WTC11 (cell line): ENCODE measurements at regions not wholly inside any gene's neighbourhood (a gene's known extent, or its start where the extent isn't known, plus 50 kb on each side); places are given as distances from the start of the nearest gene placed in this dataset.

Experiments
- CREM ChIP-seq: sonication (generic); formaldehyde crosslinking; IDR thresholded peaks from 2 replicates; pipeline ENCODE4 v1.8.1; 2022; ENCODE audit warnings: mild to moderate bottlenecking, missing genetic modification reagents, moderate library complexity
- FOXP1 ChIP-seq: sonication (generic); formaldehyde crosslinking; IDR thresholded peaks from 2 replicates; pipeline ENCODE4 v1.8.0; 2022; ENCODE audit warnings: missing genetic modification reagents, mild to moderate bottlenecking, moderate library complexity, borderline replicate concordance
- TF ChIP-seq, protein P1 (sequence below): fragments of 200-600 bp; IDR thresholded peaks from 2 replicates; pipeline ENCODE4 v1.8.0; 2022; ENCODE audit warnings: antibody characterized with exemption
- TF ChIP-seq, protein P2 (sequence below): sonication (generic); formaldehyde crosslinking; IDR thresholded peaks from 2 replicates; pipeline ENCODE4 v1.8.1; 2022; ENCODE audit warnings: mild to moderate bottlenecking, missing genetic modification reagents, moderate library complexity, borderline replicate concordance
- TF ChIP-seq, protein P3 (sequence below): sonication (generic); formaldehyde crosslinking; IDR thresholded peaks from 2 replicates; pipeline ENCODE4 v1.8.1; 2022; ENCODE audit warnings: missing genetic modification reagents, borderline replicate concordance

DNA sequence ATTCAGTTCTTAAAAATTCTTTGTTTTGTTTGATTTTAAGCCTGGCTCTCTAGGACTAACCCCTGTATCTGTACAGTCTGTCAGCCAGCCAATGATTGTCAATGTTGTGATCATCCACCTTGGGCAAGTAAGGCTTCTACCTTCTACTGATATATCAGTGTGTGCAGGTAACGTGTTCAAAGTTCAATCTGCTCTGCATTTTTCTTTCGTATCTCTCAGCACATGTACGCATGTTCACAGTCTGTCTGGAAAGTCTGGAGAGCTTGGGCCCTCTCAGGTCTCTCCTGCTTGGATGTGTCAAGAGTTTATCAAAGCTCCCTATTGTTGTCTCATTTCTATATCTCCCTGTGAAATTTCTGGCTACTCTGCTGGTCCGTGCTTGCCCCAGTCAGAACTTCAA, 138.6 kb upstream of the VRK1 start:
- TF ChIP-seq, protein P1, sequence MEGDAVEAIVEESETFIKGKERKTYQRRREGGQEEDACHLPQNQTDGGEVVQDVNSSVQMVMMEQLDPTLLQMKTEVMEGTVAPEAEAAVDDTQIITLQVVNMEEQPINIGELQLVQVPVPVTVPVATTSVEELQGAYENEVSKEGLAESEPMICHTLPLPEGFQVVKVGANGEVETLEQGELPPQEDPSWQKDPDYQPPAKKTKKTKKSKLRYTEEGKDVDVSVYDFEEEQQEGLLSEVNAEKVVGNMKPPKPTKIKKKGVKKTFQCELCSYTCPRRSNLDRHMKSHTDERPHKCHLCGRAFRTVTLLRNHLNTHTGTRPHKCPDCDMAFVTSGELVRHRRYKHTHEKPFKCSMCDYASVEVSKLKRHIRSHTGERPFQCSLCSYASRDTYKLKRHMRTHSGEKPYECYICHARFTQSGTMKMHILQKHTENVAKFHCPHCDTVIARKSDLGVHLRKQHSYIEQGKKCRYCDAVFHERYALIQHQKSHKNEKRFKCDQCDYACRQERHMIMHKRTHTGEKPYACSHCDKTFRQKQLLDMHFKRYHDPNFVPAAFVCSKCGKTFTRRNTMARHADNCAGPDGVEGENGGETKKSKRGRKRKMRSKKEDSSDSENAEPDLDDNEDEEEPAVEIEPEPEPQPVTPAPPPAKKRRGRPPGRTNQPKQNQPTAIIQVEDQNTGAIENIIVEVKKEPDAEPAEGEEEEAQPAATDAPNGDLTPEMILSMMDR = no peak
- TF ChIP-seq CREM (CRISPR knock-in tag) (no peak), FOXP1 (CRISPR knock-in tag) (no peak)
- TF ChIP-seq, protein P2, sequence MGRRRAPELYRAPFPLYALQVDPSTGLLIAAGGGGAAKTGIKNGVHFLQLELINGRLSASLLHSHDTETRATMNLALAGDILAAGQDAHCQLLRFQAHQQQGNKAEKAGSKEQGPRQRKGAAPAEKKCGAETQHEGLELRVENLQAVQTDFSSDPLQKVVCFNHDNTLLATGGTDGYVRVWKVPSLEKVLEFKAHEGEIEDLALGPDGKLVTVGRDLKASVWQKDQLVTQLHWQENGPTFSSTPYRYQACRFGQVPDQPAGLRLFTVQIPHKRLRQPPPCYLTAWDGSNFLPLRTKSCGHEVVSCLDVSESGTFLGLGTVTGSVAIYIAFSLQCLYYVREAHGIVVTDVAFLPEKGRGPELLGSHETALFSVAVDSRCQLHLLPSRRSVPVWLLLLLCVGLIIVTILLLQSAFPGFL (CRISPR knock-in tag) = no peak
- TF ChIP-seq, protein P3, sequence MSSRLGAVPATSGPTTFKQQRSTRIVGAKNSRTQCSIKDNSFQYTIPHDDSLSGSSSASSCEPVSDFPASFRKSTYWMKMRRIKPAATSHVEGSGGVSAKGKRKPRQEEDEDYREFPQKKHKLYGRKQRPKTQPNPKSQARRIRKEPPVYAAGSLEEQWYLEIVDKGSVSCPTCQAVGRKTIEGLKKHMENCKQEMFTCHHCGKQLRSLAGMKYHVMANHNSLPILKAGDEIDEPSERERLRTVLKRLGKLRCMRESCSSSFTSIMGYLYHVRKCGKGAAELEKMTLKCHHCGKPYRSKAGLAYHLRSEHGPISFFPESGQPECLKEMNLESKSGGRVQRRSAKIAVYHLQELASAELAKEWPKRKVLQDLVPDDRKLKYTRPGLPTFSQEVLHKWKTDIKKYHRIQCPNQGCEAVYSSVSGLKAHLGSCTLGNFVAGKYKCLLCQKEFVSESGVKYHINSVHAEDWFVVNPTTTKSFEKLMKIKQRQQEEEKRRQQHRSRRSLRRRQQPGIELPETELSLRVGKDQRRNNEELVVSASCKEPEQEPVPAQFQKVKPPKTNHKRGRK (CRISPR knock-in tag) = no peak
